Keratinocyte (primary cell): ENCODE measurements at regions not wholly inside any gene's neighbourhood (a gene's known extent, or its start where the extent isn't known, plus 50 kb on each side); places are given as distances from the start of the nearest gene placed in this dataset.

ENCODE experiments used
- DNase-seq: peaks from one replicate; pipeline ENCODE4 v3.0.0-alpha.2; 2011; ENCODE audit warnings: low read depth, missing footprints, low spot score
- FAIRE-seq: peaks from 2 replicates; lab custom pipeline; 2011; peaks lifted over from hg19 to GRCh38; lab: Jason Lieb, UNC
- H2AFZ ChIP-seq: 2 replicates; pipeline ENCODE4 v1.6.0; 2012; ENCODE audit warnings: low read length, control low read depth, inconsistent platforms; ENCODE audit not compliant: control insufficient read depth
- H3K27ac ChIP-seq: 2 replicates; pipeline ENCODE4 v1.5.1; 2011; ENCODE audit warnings: low read length; ENCODE audit not compliant: control insufficient read depth, insufficient read depth
- H3K27me3 ChIP-seq: 3 replicates; pipeline ENCODE4 v1.6.0; 2011; ENCODE audit warnings: low read length; ENCODE audit not compliant: control insufficient read depth, insufficient read depth; ENCODE audit errors: extremely low read depth
- H3K36me3 ChIP-seq, 2 experiments: 2 replicates in 1 of 2; 3 replicates in 1 of 2; pipeline ENCODE4 v1.5.1; 2011; ENCODE audit warnings: low read length in 2 of 2, mild to moderate bottlenecking in 1 of 2; ENCODE audit not compliant: control insufficient read depth in 2 of 2, insufficient read depth in 2 of 2; ENCODE audit errors: extremely low read depth in 1 of 2
- H3K4me1 ChIP-seq: 3 replicates; pipeline ENCODE4 v1.5.1; 2011; ENCODE audit warnings: low read length; ENCODE audit not compliant: control insufficient read depth, insufficient read depth; ENCODE audit errors: extremely low read depth
- H3K4me2 ChIP-seq: 3 replicates; pipeline ENCODE4 v1.6.0; 2011; ENCODE audit warnings: low read depth, low read length; ENCODE audit not compliant: control insufficient read depth, insufficient read depth; ENCODE audit errors: extremely low read depth
- H3K4me3 ChIP-seq, 3 experiments: fragments of 200-600 bp in 1 of 3; sonication (generic) in 1 of 3; 2 replicates in 2 of 3; 3 replicates in 1 of 3; pipeline ENCODE4 v1.5.1; 2011 to 2016; ENCODE audit warnings: low read length in 3 of 3, mild to moderate bottlenecking in 3 of 3, control low read depth in 2 of 3, inconsistent platforms in 1 of 3, low read depth in 1 of 3, mixed read lengths in 1 of 3, mixed run types in 1 of 3, moderate library complexity in 1 of 3; ENCODE audit not compliant: control insufficient read depth in 2 of 3, insufficient read depth in 2 of 3; ENCODE audit errors: extremely low read depth in 1 of 3
- H3K79me2 ChIP-seq: 2 replicates; pipeline ENCODE4 v1.6.0; 2012; ENCODE audit warnings: low read length; ENCODE audit not compliant: control insufficient read depth, insufficient read depth
- H3K9ac ChIP-seq: 3 replicates; pipeline ENCODE4 v1.6.0; 2011; ENCODE audit warnings: low read length; ENCODE audit not compliant: control insufficient read depth, insufficient read depth; ENCODE audit errors: extremely low read depth
- H3K9me1 ChIP-seq: 3 replicates; pipeline ENCODE4 v1.6.0; 2011; ENCODE audit warnings: low read length; ENCODE audit not compliant: control insufficient read depth, insufficient read depth; ENCODE audit errors: extremely low read depth
- H3K9me3 ChIP-seq: 2 replicates; pipeline ENCODE4 v1.5.1; 2012; ENCODE audit warnings: low read depth, low read length; ENCODE audit not compliant: control insufficient read depth
- H4K20me1 ChIP-seq: 3 replicates; pipeline ENCODE4 v1.6.0; 2011; ENCODE audit warnings: low read length; ENCODE audit not compliant: control insufficient read depth, insufficient read depth; ENCODE audit errors: extremely low read depth
- EZH2 ChIP-seq: IDR thresholded peaks from one replicate; pipeline ENCODE4 v1.6.1; 2012; ENCODE audit warnings: inconsistent platforms, mild to moderate bottlenecking, low read length, moderate library complexity
- dilution Hi-C: fragments of 300-500 bp; cut with MboI; formaldehyde crosslinking; loops from one replicate; pipeline ENCODE4 v1.7.0; 2020; ENCODE audit warnings: low sequenced_read_pairs; ENCODE audit not compliant: extremely low pct_ligation_motif_present
- TF ChIP-seq, protein P1 (sequence below), 3 experiments: IDR thresholded peaks in 1 of 3; conservative IDR thresholded peaks in 1 of 3; optimal IDR thresholded peaks in 1 of 3; 2 replicates in 2 of 3; 3 replicates in 1 of 3; pipeline versions ENCODE3 to v1.5.1; 2011; ENCODE audit warnings: low read length in 3 of 3, mild to moderate bottlenecking in 3 of 3, moderate library complexity in 2 of 3, control low read depth in 1 of 3, inconsistent platforms in 1 of 3; ENCODE audit not compliant: insufficient read depth in 2 of 3; ENCODE audit errors: extremely low read depth in 1 of 3

DNA sequence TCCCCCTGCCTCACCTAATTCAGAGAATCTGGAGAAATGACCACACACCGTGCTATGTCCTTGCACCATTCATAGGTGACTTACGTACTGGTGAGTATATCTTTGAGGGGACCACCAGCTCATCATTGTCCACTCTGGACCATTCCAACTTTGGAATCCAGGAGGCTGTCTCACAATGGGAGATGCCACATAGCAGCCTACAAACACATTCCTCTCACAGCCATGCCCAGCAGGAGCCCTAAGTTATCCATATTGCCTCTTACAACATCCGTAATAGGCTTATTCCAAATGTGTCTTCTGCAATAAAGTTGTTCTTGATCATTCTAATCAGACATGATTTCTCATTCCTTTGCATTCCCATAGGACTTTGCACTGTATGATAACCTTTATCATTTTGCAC lies 436.7 kb downstream of the EFNB2 start:
- H3K4me1 ChIP-seq, result peaks cover 20% of the 10 kb centered on the region

DNA sequence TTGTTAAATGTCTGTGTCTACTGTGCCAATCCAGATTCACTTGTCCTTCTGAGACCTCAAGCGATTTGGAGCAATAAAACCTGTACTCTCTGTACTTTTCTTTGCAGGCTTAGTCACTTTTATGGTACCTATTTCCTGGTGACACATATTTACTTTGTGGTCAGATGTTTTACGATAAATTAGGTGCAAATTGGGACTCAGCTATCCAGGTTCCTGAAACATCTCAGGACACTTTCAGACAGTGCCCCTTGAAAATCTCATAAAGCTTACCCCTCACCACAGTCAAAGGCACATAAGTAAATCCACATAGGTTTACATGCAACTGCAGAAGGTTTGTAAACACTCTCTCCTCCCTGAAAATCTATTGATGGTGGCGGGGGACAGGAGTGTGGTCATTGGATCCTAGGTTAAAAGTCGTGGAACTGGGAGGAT lies 438.8 kb downstream of the EFNB2 start:
- Histone ChIP-seq H3K4me3 (no peak overlapping the region), H3K9me1 (no peaks in the 10 kb centered on the region), H3K9ac (no peak overlapping the region), H3K4me1 (peaks cover 17% of the 10 kb centered on the region), H3K79me2 (no peaks in the 10 kb centered on the region), H3K9me3 (no peaks in the 10 kb centered on the region), H3K27ac (no peak overlapping the region), H3K4me2 (peak overlapping the region; percentile 27), H2AFZ (peak overlapping the region; percentile 15), H3K27me3 (no peaks in the 10 kb centered on the region), H3K36me3 (no peaks in the 10 kb centered on the region), H4K20me1 (no peaks in the 10 kb centered on the region)
- TF ChIP-seq, protein P1, sequence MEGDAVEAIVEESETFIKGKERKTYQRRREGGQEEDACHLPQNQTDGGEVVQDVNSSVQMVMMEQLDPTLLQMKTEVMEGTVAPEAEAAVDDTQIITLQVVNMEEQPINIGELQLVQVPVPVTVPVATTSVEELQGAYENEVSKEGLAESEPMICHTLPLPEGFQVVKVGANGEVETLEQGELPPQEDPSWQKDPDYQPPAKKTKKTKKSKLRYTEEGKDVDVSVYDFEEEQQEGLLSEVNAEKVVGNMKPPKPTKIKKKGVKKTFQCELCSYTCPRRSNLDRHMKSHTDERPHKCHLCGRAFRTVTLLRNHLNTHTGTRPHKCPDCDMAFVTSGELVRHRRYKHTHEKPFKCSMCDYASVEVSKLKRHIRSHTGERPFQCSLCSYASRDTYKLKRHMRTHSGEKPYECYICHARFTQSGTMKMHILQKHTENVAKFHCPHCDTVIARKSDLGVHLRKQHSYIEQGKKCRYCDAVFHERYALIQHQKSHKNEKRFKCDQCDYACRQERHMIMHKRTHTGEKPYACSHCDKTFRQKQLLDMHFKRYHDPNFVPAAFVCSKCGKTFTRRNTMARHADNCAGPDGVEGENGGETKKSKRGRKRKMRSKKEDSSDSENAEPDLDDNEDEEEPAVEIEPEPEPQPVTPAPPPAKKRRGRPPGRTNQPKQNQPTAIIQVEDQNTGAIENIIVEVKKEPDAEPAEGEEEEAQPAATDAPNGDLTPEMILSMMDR (optimal IDR thresholded peaks at IDR 0.05 in 1 of 3, IDR thresholded peaks at IDR 0.05 in 1 of 3, conservative IDR thresholded peaks at IDR 0.05 in 1 of 3; ENCODE audit: extremely low read depth in 1 of 3, insufficient read depth in 2 of 3, low read length in 3 of 3), result no peak
- no peak for TF ChIP-seq EZH2
- dilution Hi-C loops, result no loop called here
- DNase-seq (no peak), FAIRE-seq (peak; percentile 63)

More for the DNA sequence above, 436.7 kb downstream of the EFNB2 start:
- H3K4me3 ChIP-seq, result no peak overlapping the region
- no peak overlapping the region for H3K27ac ChIP-seq
- no peak overlapping the region for H2AFZ ChIP-seq
- H4K20me1 ChIP-seq, result no peaks in the 10 kb centered on the region
- no peak overlapping the region for H3K4me2 ChIP-seq
- no peaks in the 10 kb centered on the region for H3K27me3 ChIP-seq
- H3K36me3 ChIP-seq, result no peaks in the 10 kb centered on the region
- TF ChIP-seq, protein P1 (optimal IDR thresholded peaks at IDR 0.05 in 1 of 3, IDR thresholded peaks at IDR 0.05 in 1 of 3, conservative IDR thresholded peaks at IDR 0.05 in 1 of 3; ENCODE audit: extremely low read depth in 1 of 3, insufficient read depth in 2 of 3, low read length in 3 of 3), result no peak
- TF ChIP-seq EZH2, result no peak
- H3K9ac ChIP-seq, result no peak overlapping the region
- H3K9me3 ChIP-seq, result peaks cover 4% of the 10 kb centered on the region
- no peaks in the 10 kb centered on the region for H3K79me2 ChIP-seq
- FAIRE-seq (no peak), DNase-seq (no peak)
- dilution Hi-C loops, result no loop called here
- no peaks in the 10 kb centered on the region for H3K9me1 ChIP-seq
